ENCODE measurements at regions not wholly inside any gene's neighbourhood (a gene's known extent, or its start where the extent isn't known, plus 50 kb on each side); places are given as distances from the start of the nearest gene placed in this dataset.
"Not testable (repeated sequence)": the region's sequence is repeated elsewhere in the genome, so short reads cannot be mapped to it uniquely, and the experiment has no call there.

- no peak for DNase-seq
Measured at GRCh38 chr17:71849783-71850768, 270.7 kb upstream of the SOX9 start.

- DNase-seq = no peak
Measured at GRCh38 chr17:71850812-71851211, 270.0 kb upstream of the SOX9 start.

DNA sequence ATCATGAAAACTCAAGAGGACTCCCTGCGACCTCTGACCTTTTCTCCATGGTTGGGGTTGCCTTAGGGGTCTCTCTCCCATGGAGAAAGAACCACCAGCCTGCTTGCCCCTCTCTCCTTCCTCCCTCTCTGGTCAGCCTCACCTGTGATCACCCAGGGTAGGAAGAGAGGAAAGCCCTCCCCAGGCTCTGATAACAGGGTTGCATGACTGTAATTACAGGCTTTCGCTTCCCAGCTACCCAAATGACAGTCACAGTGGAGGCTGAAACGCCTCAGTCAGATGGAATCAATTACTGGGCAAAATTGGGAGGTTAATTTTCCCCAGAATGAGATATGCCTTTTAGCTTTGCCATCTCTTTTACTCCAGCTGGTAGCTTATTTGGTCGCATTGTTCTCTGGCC is 265.8 kb upstream of the SOX9 start:
- no peak for DNase-seq

DNA sequence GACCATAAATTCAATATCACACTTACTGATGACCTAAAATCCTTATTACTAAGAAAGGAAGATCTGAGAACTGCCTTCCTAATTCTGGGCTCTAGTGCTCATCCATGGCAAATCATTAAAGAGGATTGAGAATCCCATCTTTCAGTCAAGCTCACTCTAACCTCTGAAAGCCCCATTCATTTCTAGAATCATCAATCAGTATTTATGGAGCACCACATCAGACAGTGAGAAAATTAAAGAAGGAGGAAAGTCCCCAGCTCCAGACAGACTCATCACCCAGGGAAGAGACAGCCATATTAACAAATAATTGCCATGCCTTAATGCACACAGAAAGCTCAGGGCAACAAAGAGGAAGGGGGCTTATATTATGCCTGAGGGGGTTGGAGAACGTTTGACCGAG is 256.1 kb upstream of the SOX9 start:
- DNase-seq = no peak

DNA sequence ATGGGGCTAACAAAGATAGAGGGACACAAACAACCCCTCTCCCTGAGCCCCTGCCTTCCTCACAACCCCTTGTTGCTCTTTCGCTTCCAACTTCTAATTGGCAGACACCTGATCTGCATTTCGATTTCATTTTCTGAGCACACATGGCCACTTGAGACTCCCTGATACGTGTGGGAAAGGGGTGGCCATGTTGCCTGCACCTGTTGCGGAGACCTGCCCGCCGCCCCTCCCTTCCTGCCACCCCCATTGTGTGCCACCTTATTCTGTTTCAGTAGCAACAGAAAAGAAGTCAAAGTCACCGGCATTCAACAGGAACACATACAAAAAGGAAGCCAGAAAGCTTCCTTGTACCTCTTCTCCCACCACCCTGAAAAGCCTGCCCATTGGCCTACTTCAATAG is 254.7 kb upstream of the SOX9 start:
- DNase-seq = no peak

DNA sequence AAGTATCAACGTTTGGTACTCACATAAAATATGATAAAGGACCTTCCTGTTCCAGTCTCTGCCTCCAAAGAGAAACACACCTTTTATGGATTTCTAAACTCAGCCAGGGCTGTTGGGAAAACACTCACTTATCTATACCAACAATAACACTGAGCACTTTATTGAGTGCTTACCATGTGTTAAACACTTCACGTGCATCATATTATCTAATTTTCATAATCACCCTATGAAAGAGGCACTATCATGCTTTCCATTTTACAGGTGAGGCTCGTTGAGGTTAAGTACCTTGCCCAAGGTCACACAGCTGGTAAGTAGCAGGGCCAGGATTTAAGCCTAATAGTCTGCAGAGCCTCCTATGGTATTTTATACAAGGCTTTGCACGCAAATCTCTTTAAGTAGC is 251.5 kb upstream of the SOX9 start:
- DNase-seq = no peak

GRCh38 chr17:71869841-71870545 is 250.8 kb upstream of the SOX9 start:
- DNase-seq = no peak

- DNase-seq = no peak
Measured at GRCh38 chr17:71870546-71870862, 250.3 kb upstream of the SOX9 start.

DNA sequence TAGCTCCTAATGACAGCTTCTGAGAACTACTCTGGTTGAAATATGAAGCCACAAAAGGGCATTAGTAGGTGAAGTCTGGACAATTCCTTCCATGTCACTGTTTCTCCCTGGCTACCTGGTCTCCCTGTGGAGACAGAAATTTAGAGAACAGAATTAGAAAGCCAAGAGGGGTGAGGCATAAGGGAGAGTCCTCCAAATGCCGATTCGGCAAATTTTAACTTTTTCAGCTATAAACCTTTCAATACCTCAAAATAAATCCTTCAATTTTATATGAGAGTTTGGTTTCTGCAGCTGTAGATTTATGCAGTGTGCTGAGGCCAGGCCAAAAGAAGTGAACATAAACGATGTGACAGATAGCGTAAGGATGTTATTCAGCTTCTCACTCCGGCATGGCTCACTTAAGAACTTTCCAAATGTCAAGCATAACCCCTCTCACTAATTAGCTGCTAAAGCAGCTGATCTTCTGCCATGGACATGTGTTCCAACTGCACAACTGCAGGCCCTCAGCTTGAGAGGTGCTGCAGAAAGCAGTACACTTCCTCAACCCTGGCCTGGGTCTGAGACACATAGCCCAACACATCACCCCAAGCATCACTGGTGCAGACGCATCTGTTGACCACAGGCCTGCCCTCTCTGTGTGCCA is 247.9 kb upstream of the SOX9 start:
- DNase-seq = no peak

DNA sequence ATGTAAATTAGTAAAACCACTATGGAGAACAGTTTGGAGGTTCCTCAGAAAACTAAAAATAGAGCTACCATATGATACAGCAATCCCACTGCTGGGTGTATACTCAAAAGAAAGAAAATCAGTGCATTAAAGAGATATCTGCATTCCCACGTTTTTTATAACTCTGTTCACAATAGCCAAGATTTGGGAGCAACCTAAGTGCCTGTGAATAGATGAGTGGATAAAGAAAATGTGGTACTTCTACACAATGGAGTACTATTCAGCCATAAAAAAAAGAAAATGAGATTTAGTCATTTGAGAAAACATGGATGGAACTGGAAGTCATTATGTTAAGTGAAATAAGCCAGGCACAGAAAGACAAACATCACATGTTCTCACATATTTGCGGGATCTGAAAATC is 246.0 kb upstream of the SOX9 start:
- not testable (repeated sequence) for DNase-seq

DNA sequence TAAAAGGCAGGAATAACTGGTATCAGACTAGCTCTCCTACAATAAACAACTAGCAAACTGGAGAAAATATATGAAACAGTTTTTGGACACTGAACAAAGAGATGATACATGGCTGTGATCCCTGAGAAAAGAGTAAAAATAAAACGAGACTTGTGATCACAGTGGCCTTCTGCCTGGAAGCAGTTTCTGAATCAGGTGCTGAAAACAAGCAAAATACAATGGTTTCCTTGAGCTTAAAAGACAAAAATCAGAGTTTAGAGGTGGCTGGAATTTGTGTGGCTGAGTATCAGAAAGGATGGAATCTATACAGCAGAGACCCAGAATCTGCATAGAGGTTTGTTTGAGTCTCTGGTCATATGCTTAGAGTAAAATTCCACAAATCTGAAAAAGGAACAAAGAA is 242.5 kb upstream of the SOX9 start:
- DNase-seq = no peak

- no peak for DNase-seq
Measured at GRCh38 chr17:71878998-71879397, 241.8 kb upstream of the SOX9 start.

DNA sequence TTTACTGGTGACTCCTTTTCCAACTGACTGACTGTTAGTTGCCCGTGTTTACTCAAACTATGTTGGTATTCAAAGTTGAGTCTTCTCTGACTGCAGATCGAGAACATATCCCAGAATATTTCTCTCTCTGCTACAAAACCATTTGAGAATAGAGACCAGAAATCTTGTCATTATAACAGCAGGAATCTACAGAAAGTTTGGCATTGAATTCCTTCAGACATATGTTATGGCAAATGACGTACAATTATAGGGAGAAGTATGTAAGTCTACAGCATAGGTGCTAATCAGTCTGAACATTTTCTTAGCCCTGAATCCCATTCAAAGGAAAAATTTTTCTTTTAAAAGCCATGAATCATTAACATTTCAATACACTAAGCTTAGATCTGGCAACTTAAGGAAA is 239.8 kb upstream of the SOX9 start:
- DNase-seq = no peak

GRCh38 chr17:71881581-71881980 is 239.2 kb upstream of the SOX9 start:
- DNase-seq = no peak

DNA sequence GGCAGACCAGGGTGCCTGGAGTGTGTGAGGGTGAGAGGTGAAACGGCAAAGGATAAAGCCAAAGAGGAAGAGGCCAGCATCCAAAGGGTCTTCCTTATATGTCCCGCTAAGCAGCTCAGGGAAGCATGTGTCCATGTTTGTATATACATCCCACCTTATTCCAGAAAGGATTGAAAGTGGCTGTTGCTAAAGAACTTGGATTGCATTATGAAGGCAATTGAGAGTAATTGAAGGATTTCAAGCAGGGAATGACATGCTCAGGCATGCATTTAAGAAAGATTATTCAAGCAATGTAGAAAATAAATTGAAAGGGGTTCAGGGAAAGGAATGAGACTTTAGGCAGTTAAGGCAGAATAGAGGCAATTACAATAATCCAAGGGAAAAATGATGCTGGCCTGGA is 237.6 kb upstream of the SOX9 start:
- DNase-seq = no peak

- DNase-seq = no peak
Measured at GRCh38 chr17:71883845-71884244, 237.0 kb upstream of the SOX9 start.

DNA sequence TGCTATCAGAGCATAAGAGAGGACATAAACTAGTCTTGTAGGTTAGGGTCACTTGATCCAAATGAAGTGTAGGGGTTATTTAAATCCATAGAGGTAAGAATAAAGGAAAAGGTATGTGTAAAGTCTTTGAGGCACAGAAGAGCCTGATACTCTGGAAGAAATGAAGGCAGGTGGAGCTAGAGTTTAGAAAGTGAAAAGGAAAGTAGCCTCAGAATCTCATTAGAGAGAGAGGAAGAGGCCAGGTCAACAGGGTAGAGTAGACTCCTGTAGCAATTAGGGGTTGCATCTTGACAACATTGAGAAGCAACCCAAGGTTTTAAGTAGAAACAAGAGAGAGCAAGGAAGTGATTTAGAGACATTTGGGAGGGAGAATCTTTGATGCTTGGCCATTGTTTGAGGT is 235.2 kb upstream of the SOX9 start:
- DNase-seq = no peak

- DNase-seq = no peak
Measured at GRCh38 chr17:71899317-71899716, 221.5 kb upstream of the SOX9 start.

GRCh38 chr17:71900621-71901229 is 220.1 kb upstream of the SOX9 start:
- no peak for DNase-seq

- no peak for DNase-seq
Measured at GRCh38 chr17:71902894-71903506, 217.8 kb upstream of the SOX9 start.

GRCh38 chr17:71905376-71906031 is 215.3 kb upstream of the SOX9 start:
- no peak for DNase-seq

GRCh38 chr17:71909155-71909554 is 211.7 kb upstream of the SOX9 start:
- no peak for DNase-seq
